DND-41 (cell line): ENCODE measurements at regions not wholly inside any gene's neighbourhood (a gene's known extent, or its start where the extent isn't known, plus 50 kb on each side); places are given as distances from the start of the nearest gene placed in this dataset.

ENCODE experiments used
- CTCF ChIP-seq: IDR thresholded peaks from 2 replicates; pipeline ENCODE4 v1.5.1; 2012; ENCODE audit warnings: borderline replicate concordance, low read length, moderate library complexity, mild to moderate bottlenecking; ENCODE audit not compliant: poor library complexity, severe bottlenecking; ENCODE audit errors: extremely low read depth
- EZH2 ChIP-seq: IDR thresholded peaks from 3 replicates; pipeline ENCODE4 v1.6.1; 2012; ENCODE audit warnings: borderline replicate concordance, low read depth, mild to moderate bottlenecking, moderate library complexity, low read length, inconsistent platforms; ENCODE audit not compliant: severe bottlenecking

GRCh38 chr7:49666764-49667163 is 106.7 kb upstream of the VWC2 start:
- TF ChIP-seq CTCF (no peak), EZH2 (no peak)
